RKO (cell line): ENCODE measurements at regions not wholly inside any gene's neighbourhood (a gene's known extent, or its start where the extent isn't known, plus 50 kb on each side); places are given as distances from the start of the nearest gene placed in this dataset.
"Not testable (repeated sequence)": the region's sequence is repeated elsewhere in the genome, so short reads cannot be mapped to it uniquely, and the experiment has no call there.

Experiments
- DNase-seq: peaks from one replicate; pipeline ENCODE4 v3.0.0-alpha.2; 2016; ENCODE audit warnings: low spot score

- DNase-seq: no peak
Observed at GRCh38 chr20:54933212-54933904, 458.0 kb downstream of the DOK5 start.

- no peak for DNase-seq
Observed at GRCh38 chr20:54929191-54929590, 453.8 kb downstream of the DOK5 start.

GRCh38 chr20:54928564-54928963 lies 453.2 kb downstream of the DOK5 start:
- DNase-seq: no peak

DNA sequence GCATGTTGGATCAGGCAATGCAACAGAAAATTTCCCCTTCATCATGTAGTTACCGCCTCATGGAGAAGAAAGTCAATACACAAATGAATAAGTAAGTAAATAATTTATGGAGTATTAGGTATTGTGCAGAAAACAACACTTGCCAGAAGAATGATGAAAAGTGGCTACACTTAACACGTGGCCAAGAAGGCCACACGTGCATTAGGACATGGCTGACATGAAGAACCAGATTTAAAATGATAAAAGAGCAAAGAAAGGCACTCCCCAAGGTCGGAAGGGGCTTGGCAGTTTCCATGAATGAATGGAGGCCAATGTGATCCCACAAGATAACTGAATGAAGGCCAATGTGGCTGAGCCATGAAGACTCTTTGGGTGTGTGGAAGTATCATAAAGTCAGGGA lies 447.2 kb downstream of the DOK5 start:
- no peak for DNase-seq

DNA sequence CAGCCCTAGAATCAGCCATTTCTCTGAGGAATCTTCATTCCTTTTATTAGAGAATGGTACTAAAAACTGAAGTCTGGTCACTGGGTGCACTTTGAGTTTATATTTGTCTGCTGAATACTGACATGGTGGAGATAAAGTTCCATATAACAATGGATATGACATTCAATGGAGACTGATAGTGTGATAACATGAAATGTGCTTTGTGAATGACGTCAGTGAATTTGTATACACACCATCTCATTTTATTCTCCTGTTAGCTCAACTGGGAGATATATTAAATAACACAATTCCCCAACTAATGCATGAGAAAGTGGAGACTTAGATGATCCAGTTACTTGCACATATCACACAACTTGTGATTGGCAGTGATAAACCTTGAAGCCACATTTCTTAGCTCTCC lies 446.7 kb downstream of the DOK5 start:
- DNase-seq: no peak

GRCh38 chr20:54920491-54920890 lies 445.1 kb downstream of the DOK5 start:
- no peak for DNase-seq

- DNase-seq: not testable (repeated sequence)
Observed at GRCh38 chr20:54918993-54919392, 443.6 kb downstream of the DOK5 start.

- DNase-seq: no peak
Observed at GRCh38 chr20:54914995-54915394, 439.6 kb downstream of the DOK5 start.

GRCh38 chr20:54909702-54910101 lies 434.3 kb downstream of the DOK5 start:
- no peak for DNase-seq

GRCh38 chr20:54906134-54906533 lies 430.7 kb downstream of the DOK5 start:
- not testable (repeated sequence) for DNase-seq

DNA sequence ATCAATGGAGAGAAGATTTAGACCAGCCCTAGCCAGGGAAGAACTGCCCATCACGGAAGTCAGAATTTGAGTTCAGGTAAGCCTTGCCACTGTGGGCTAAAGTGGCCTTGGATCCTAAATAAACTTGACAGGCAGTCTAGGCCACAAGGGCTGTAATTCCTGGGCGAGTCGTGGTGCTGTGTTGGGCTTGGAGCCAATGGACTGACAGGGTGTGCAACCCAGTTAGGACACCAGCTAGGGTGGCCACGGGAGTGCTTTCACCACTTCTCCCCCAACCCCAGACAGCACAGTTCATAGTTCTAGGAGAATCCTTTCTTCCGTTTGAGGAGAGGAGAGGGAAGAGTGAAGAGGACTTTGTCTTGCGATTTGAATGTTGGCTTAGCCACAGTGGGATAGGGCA lies 422.4 kb downstream of the DOK5 start:
- no peak for DNase-seq

DNA sequence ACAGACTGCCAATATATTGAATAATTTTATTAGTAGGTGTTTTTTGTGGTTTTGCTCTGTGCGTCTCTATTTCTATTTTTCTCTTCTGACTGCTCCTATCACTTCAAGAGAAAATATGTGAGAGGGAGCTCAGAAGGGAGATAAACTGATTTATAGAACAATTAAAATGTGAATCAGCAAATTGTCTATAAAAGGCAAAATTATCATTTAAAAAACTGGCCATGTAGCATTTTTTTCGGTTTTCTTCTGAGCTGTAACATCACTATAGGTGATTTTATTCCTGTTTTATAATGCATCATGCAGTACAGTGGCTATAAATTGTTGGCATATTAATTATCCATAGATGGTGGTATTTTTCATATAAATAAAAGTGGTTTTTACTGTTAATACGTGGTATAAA lies 416.5 kb downstream of the DOK5 start:
- no peak for DNase-seq

DNA sequence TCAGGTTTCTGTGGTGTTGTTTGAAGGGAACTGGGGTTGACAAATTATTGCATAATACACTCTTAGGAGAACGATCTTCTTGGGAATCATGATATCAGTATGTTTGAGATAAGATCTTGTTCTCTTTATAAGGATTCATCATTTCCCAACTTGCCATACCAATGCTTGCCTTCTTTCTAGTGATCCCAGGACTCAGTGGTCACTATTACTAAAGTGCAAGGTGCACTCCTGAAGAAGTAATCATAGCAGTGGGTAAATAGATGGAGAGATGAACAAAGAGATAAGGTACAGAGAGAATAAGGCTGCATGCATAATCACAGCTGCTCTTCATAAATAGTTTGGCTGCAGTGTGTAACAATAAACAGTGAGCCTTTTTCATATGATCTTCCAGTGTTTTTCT lies 404.0 kb downstream of the DOK5 start:
- no peak for DNase-seq

GRCh38 chr20:54875307-54875706 lies 399.9 kb downstream of the DOK5 start:
- DNase-seq: no peak

DNA sequence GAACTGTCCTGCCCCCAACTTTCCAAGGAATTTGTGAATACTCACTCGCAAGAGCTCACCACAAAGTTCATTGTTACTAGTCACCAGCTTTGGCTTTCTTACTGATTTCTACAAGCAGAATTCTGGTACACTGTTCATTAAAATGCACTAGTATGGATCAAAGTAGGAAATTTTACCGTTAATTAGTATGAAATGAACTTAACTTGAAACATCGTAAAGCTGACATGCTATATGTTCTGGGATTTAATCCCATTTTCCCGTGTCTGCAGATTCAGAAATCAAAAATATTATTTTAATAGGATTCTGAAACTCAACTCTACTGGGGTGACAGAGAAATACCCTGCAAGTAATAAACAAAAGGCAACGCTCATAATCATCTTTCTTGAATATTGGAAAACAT lies 399.3 kb downstream of the DOK5 start:
- no peak for DNase-seq

DNA sequence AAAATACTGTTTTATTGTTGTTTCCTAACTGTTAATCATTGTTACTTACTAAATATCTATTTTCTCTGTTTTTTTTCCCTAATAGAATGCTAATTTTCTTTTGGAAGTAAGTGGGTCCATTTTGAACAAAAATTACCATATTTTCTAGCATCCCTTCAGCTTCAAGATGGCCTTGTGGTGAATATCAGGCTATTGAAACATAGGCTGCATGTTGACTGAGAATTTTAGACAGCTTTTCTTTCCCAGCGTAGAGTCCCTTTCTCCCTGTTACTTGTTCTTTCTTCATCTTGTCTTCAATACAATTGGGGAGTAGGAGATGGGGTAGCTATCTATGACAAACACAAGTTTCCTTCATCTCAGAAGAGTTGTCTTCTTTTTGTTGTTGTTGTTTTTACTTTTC lies 397.0 kb downstream of the DOK5 start:
- no peak for DNase-seq

GRCh38 chr20:54869765-54870164 lies 394.4 kb downstream of the DOK5 start:
- no peak for DNase-seq

DNA sequence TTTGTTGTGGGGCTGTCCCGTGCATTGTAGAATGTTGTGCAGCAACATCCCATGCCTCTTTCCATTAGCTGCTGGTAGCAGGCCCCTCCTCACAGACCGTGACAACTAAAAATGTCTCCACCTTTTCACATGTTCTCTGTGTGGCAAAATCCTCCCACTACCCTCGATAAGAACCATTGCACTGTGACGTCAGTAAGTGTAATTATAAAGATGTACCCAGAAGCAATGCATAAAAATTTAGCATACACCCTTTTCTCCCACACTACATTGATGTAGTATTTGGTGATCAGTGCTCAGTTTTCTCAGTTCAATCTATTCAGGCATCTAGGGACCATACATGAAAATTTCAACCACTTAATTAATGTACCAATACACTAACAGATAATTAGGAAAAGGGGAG lies 389.9 kb downstream of the DOK5 start:
- no peak for DNase-seq

DNA sequence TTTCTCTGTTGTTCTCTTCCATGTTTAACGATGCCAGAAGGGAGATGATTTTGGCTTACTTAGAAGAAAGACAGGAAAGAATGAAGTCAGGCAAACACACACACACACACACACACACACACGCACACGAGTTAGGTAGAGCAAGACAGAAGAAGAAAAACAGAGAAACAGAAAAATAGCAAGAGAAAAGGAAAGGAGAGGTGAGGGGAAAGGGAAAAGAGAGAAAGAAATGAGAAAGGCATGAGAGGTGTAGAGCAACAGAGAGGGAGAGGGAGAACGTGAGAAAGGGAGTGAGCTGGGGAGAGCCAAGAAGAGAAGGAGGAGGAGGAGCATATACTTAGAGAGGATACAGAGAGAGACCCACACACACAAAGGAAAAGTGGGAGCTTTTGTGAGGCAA lies 385.3 kb downstream of the DOK5 start:
- no peak for DNase-seq

- DNase-seq: no peak
Observed at GRCh38 chr20:54856202-54856601, 380.8 kb downstream of the DOK5 start.

DNA sequence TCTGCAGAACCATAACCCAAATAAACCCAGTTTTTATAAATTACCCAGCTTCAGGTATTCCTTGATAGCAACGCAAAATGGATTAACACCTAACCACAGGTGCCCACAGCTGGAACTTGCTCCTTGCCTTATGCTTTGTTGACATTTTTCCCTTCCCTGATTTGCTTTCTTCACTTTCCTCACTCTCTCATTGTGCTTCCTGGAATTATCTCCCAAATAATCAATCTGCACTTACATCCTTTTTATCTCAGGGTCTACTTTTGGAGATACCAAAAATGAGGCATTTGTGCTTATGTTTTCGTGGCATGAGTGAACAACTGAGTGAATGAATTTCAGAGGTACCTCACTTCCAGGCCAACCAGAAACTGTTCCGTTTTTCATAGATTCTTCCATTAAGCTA lies 374.3 kb downstream of the DOK5 start:
- DNase-seq: no peak

DNA sequence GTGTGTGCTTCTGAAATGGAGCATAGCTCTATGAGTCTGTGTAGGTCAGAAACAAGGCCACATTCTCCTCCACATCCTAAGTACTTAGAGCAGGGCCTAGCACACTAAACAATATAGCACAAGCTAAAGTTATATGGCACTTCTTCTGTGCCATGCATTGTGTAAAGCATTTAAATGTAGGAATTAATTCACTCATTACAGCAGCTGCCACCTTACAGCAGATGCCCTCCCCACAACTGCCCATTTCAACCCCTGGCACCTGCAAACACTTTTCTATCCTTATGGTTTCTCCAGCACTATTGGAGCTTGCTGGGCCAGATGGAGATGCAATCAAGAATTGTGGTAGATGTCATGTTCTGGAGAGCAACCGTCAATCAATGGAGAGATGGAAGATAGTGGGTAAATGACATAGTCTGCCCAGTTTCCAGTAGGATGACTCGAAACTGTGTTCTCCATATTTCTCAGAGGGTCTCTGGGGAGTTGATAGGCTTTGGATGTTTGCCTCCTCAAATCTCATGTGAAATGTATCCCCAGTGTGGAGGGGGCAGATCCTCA lies 373.7 kb downstream of the DOK5 start:
- no peak for DNase-seq

- DNase-seq: no peak
Observed at GRCh38 chr20:54848262-54848661, 372.9 kb downstream of the DOK5 start.

DNA sequence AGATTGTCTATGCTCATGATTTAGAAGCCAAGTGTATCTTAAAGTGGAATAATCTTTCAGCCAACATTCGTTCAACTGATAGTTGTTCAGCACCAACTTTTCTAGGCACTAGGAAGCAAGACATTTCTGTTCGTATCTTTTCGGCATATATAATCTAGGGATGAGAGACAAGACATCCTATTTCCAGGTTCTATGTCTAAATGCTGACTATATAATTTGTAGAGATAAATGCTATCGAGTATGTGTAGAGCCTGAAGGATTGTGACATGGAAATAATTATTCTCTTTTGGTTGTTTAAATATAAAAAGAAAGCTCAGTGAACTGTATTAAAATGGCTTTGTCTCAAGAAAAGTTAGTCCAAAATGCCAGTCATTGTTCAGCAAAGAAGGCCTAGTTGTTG lies 371.6 kb downstream of the DOK5 start:
- DNase-seq: no peak
